SK-N-SH (cell line): ENCODE measurements at regions not wholly inside any gene's neighbourhood (a gene's known extent, or its start where the extent isn't known, plus 50 kb on each side); places are given as distances from the start of the nearest gene placed in this dataset.

ENCODE experiments used
- CTCF ChIA-PET: fragments of 300-600, 350-600 bp; formaldehyde crosslinking; extraction: SDS; loops from one replicate; lab custom pipeline; 2021; lab: Yijun Ruan, JAX
- POLR2A ChIA-PET: fragments of 350-600 bp; sonication (Branson Sonifier 250); formaldehyde crosslinking; extraction: SDS; loops from one replicate; lab custom pipeline; 2020; ENCODE audit warnings: antibody characterized with exemption, inconsistent platforms; lab: Yijun Ruan, JAX
- DNase-seq: peaks from one replicate; pipeline ENCODE4 v3.0.0; 2012
- H2AFZ ChIP-seq: fragments of 200-600 bp; sonication (generic); 2 replicates; pipeline ENCODE4 v1.8.1; 2016; ENCODE audit warnings: antibody characterized with exemption, mild to moderate bottlenecking, low read depth
- H3F3A ChIP-seq: fragments of 200-600 bp; sonication (generic); replicated peaks from 2 replicates; pipeline ENCODE3; 2016; ENCODE audit warnings: antibody characterized with exemption, mild to moderate bottlenecking; ENCODE audit not compliant: insufficient read depth
- H3K27ac ChIP-seq, 2 experiments: fragments of 200-500 bp in 1 of 2; fragments of 200-600 bp in 1 of 2; sonication (Bioruptor generic) in 1 of 2; sonication (generic), shearing (Covaris generic) in 1 of 2; 2 replicates each; pipeline versions ENCODE4 v1.5.1 to v1.6.1; 2014 to 2016; ENCODE audit warnings: low read depth in 2 of 2, inconsistent platforms in 1 of 2, low read length in 1 of 2, mild to moderate bottlenecking in 1 of 2, mixed read lengths in 1 of 2
- H3K27me3 ChIP-seq: fragments of 200-600 bp; sonication (generic), shearing (Covaris generic); 2 replicates; pipeline ENCODE4 v1.6.1; 2016; ENCODE audit warnings: mixed run types; ENCODE audit not compliant: insufficient read depth
- H3K36me3 ChIP-seq, 2 experiments: fragments of 200-500 bp in 1 of 2; fragments of 200-600 bp in 1 of 2; sonication (Bioruptor generic) in 1 of 2; sonication (generic) in 1 of 2; replicated peaks in 1 of 2; 2 replicates each; pipeline versions ENCODE3 to v1.5.1; 2014 to 2016; ENCODE audit warnings: low read length in 1 of 2, mild to moderate bottlenecking in 1 of 2; ENCODE audit not compliant: insufficient read depth in 2 of 2, control insufficient read depth in 1 of 2
- H3K4me1 ChIP-seq, 2 experiments: fragments of 200-500 bp in 1 of 2; fragments of 200-600 bp in 1 of 2; sonication (Bioruptor generic) in 1 of 2; sonication (generic), shearing (Covaris generic) in 1 of 2; 2 replicates each; pipeline versions ENCODE4 v1.5.1 to v1.6.1; 2014 to 2016; ENCODE audit warnings: low read depth in 1 of 2, low read length in 1 of 2, mixed run types in 1 of 2; ENCODE audit not compliant: insufficient read depth in 2 of 2, control insufficient read depth in 1 of 2
- H3K4me2 ChIP-seq: fragments of 200-600 bp; sonication (generic), shearing (Covaris generic); 2 replicates; pipeline ENCODE4 v1.6.1; 2017; ENCODE audit warnings: mixed run types
- H3K4me3 ChIP-seq, 2 experiments: fragments of 200-500 bp in 1 of 2; fragments of 200-600 bp in 1 of 2; sonication (Bioruptor generic) in 1 of 2; sonication (generic), shearing (Covaris generic) in 1 of 2; 2 replicates each; pipeline versions ENCODE4 v1.5.1 to v1.8.1; 2014 to 2016; ENCODE audit warnings: low read depth in 2 of 2, inconsistent platforms in 1 of 2, low read length in 1 of 2, mild to moderate bottlenecking in 1 of 2, mixed read lengths in 1 of 2, moderate library complexity in 1 of 2
- H3K79me2 ChIP-seq: fragments of 200-600 bp; sonication (generic); 2 replicates; pipeline ENCODE4 v1.8.1; 2017; ENCODE audit warnings: mild to moderate bottlenecking; ENCODE audit not compliant: insufficient read depth
- H3K9ac ChIP-seq: fragments of 200-600 bp; sonication (generic); 2 replicates; pipeline ENCODE4 v1.6.1; 2017; ENCODE audit warnings: mixed run types
- H3K9me2 ChIP-seq: fragments of 200-600 bp; sonication (generic); 2 replicates; pipeline ENCODE4 v1.6.1; 2017; ENCODE audit warnings: mixed run types
- H3K9me3 ChIP-seq: fragments of 200-600 bp; sonication (generic); 2 replicates; pipeline ENCODE4 v1.6.1; 2017; ENCODE audit warnings: mixed run types, mild to moderate bottlenecking, moderate library complexity
- H4K20me1 ChIP-seq: fragments of 200-600 bp; sonication (generic); 2 replicates; pipeline ENCODE4 v1.6.1; 2017; ENCODE audit warnings: mild to moderate bottlenecking, mixed run types; ENCODE audit not compliant: insufficient read depth
- CHD2 ChIP-seq: fragments of 150-350 bp; IDR thresholded peaks from 2 replicates; pipeline ENCODE4 v1.6.1; 2018; ENCODE audit warnings: low read length; ENCODE audit not compliant: partially characterized antibody
- ELF1 ChIP-seq: IDR thresholded peaks from 2 replicates; pipeline ENCODE4 v1.4.0; 2012
- EZH2phosphoT487 ChIP-seq: fragments of 200-600 bp; sonication (generic); IDR thresholded peaks from 2 replicates; pipeline ENCODE4 v1.6.1; 2017; ENCODE audit warnings: low read depth, mixed run types, mild to moderate bottlenecking, antibody characterized with exemption, moderate library complexity, borderline replicate concordance
- FOXJ3 ChIP-seq: sonication (generic); formaldehyde crosslinking; IDR thresholded peaks from 2 replicates; pipeline ENCODE4 v1.5.1; 2020; ENCODE audit warnings: mild to moderate bottlenecking, missing genetic modification reagents
- GABPA ChIP-seq: IDR thresholded peaks from 2 replicates; pipeline ENCODE4 v1.4.0; 2012; ENCODE audit warnings: low read depth, mild to moderate bottlenecking
- GATA2 ChIP-seq: sonication (generic); formaldehyde crosslinking; IDR thresholded peaks from 2 replicates; pipeline ENCODE4 v1.5.0; 2020; ENCODE audit warnings: mild to moderate bottlenecking, missing genetic modification reagents
- MAX ChIP-seq: IDR thresholded peaks from 2 replicates; pipeline ENCODE4 v1.4.0; 2012; ENCODE audit warnings: low read depth
- MEF2A ChIP-seq: IDR thresholded peaks from 2 replicates; pipeline ENCODE4 v1.4.0; 2012; ENCODE audit warnings: low read depth, borderline replicate concordance
- MXI1 ChIP-seq: IDR thresholded peaks from 2 replicates; pipeline ENCODE4 v1.6.1; 2012; ENCODE audit warnings: mild to moderate bottlenecking, low read depth, low read length, improper control_type of control experiment
- NFIC ChIP-seq: IDR thresholded peaks from 2 replicates; pipeline ENCODE4 v1.4.0; 2012; ENCODE audit warnings: borderline replicate concordance
- PBX3 ChIP-seq: IDR thresholded peaks from 2 replicates; pipeline ENCODE4; 2012
- RCOR1 ChIP-seq: fragments of 150-350 bp; IDR thresholded peaks from 2 replicates; pipeline ENCODE4 v1.6.1; 2017; ENCODE audit warnings: antibody characterized with exemption, low read length
- REST ChIP-seq: IDR thresholded peaks from 2 replicates; pipeline ENCODE4 v1.6.1; 2012; ENCODE audit warnings: mild to moderate bottlenecking, low read depth, low read length, moderate library complexity
- RXRA ChIP-seq: IDR thresholded peaks from 2 replicates; pipeline ENCODE4 v1.4.0; 2012; ENCODE audit warnings: low read depth, mild to moderate bottlenecking, borderline replicate concordance
- SIN3A ChIP-seq: IDR thresholded peaks from 2 replicates; pipeline ENCODE4 v1.6.1; 2012; ENCODE audit warnings: low read depth, mild to moderate bottlenecking, low read length, moderate library complexity, borderline replicate concordance
- YY1 ChIP-seq: IDR thresholded peaks from 2 replicates; pipeline ENCODE4 v1.4.0; 2012; ENCODE audit warnings: low read depth, mild to moderate bottlenecking
- WGBS: methylation state at CpG from one replicate; pipeline ENCODE4 v1.1.6; 2017; ENCODE audit warnings: low lambda C conversion rate; 5-methylcytosine and 5-hydroxymethylcytosine counted together

- TF ChIP-seq MAX (peak; percentile 51; the same call in 1 of the 2 replicates), SIN3A (0 out of 2 replicates have a peak, but pooled peaks have one; percentile 43), FOXJ3 (CRISPR knock-in tag) (no peak), GATA2 (CRISPR knock-in tag) (no peak), RXRA (peak; percentile 84; the same call in 1 of the 2 replicates), NFIC (peak; percentile 84), MXI1 (no peak), MEF2A (peak; percentile 90), RCOR1 (no peak), ELF1 (no peak), EZH2phosphoT487 (no peak)
Observed at GRCh38 chr2:196266855-196267254, 95.5 kb upstream of the STK17B start (continued).

GRCh38 chr2:196268025-196268424 lies 96.6 kb upstream of the STK17B start:
- H4K20me1 ChIP-seq, result no peaks in the 10 kb centered on the region
- peak overlapping the region; percentile 29; the same call in 1 of the 2 replicates for H3K4me2 ChIP-seq
- ChIA-PET POLR2A (no interaction called here), CTCF (interaction anchor here (0.6 to 1.6 kb wide), 2 partner anchors 9 to 30 kb away, joined by 3 to 8 read pairs; no protein-coding TSS in a partner anchor)
- H3F3A ChIP-seq, result peaks cover 63% of the 10 kb centered on the region
- H3K27me3 ChIP-seq, result no peaks in the 10 kb centered on the region
- H3K36me3 ChIP-seq, result peaks cover 2 to 70% of the 10 kb centered on the region in 2 experiments
- 54% methylated on average over 1 of the region's 1 CpG for WGBS
- no peak for DNase-seq
- peak overlapping the region; percentile 40 to 99 for H3K27ac ChIP-seq
- H3K4me3 ChIP-seq, result no peak overlapping the region
- peaks cover 11 to 41% of the 10 kb centered on the region in 2 experiments for H3K4me1 ChIP-seq
- H3K9me2 ChIP-seq, result no peaks in the 10 kb centered on the region
- H3K9ac ChIP-seq, result peak overlapping the region; percentile 47; the same call in 1 of the 2 replicates
- H2AFZ ChIP-seq, result no peak overlapping the region
- peaks cover 65% of the 10 kb centered on the region for H3K79me2 ChIP-seq
- no peak for TF ChIP-seq EZH2phosphoT487
- TF ChIP-seq REST, result no peak
- no peak for TF ChIP-seq CHD2
- TF ChIP-seq MEF2A, result no peak
- TF ChIP-seq MAX, result no peak
- TF ChIP-seq ELF1, result no peak
- TF ChIP-seq PBX3, result no peak
- TF ChIP-seq RXRA, result no peak
- TF ChIP-seq YY1, result no peak
- no peak for TF ChIP-seq SIN3A
- no peak for TF ChIP-seq GABPA
- no peaks in the 10 kb centered on the region for H3K9me3 ChIP-seq
